HG03066 (cell line): ENCODE measurements at regions not wholly inside any gene's neighbourhood (a gene's known extent, or its start where the extent isn't known, plus 50 kb on each side); places are given as distances from the start of the nearest gene placed in this dataset.

Experiments
- ATAC-seq: cut with Tn5 transposase; IDR thresholded peaks from one replicate; pipeline ENCODE4 v1.9.1; 2021; ENCODE audit warnings: low read depth; ENCODE audit not compliant: unreplicated experiment

DNA sequence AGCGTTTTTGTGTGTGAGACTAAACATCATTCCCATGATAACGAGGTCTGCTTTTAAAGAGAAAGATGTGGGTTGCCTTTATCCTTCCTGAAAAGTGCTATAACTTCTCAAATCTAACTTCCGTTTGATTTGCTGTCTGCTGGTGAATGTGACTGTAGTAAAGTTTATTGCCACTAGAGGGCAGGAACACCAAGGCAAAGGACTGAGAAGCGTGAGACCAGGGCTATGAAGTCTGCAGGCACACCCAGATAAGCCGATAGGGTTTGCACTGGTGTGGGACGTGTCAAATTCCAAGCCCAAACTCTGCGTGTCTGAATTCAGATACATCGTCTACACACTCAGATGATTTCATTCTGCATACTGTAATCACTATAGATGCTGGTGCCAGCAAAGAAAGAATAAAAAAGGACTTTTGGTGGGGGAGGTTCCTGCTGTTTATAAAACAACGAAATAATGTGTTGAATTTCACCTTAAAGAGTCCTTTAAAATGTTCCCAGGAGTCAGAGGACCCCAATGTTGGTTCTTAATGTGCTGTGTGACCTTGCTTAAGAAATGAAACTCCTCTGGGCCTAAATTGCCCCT lies 87.2 kb downstream of the PTTG1 start:
- ATAC-seq, result peak; percentile 84

GRCh38 chr5:160511280-160511929 lies 89.8 kb downstream of the PTTG1 start:
- ATAC-seq, result no peak
